HG03097 (cell line): ENCODE measurements at regions not wholly inside any gene's neighbourhood (a gene's known extent, or its start where the extent isn't known, plus 50 kb on each side); places are given as distances from the start of the nearest gene placed in this dataset.
"Not testable (repeated sequence)": the region's sequence is repeated elsewhere in the genome, so short reads cannot be mapped to it uniquely, and the experiment has no call there.

ENCODE experiments used
- ATAC-seq: cut with Tn5 transposase; IDR thresholded peaks from one replicate; pipeline ENCODE4 v1.9.1; 2021; ENCODE audit not compliant: unreplicated experiment, low FRiP score

- not testable (repeated sequence) for ATAC-seq
Measured at GRCh38 chrX:63000196-63000595, 350.9 kb downstream of the SPIN4 start.
